Lung (tissue), 11 donors: ENCODE measurements at regions not wholly inside any gene's neighbourhood (a gene's known extent, or its start where the extent isn't known, plus 50 kb on each side); places are given as distances from the start of the nearest gene placed in this dataset.

Experiments
- ATAC-seq: fragments of 200-7000 bp; cut with Tn5 transposase; one replicate; pipeline ENCODE4 v1.9.1; 2020; ENCODE audit warnings: moderate number of reproducible peaks; ENCODE audit not compliant: insufficient read depth, low FRiP score
- DNase-seq, 3 donors: peaks; one replicate each; pipeline ENCODE4 v3.0.0-alpha.2; 2013 to 2017
- H3K27ac ChIP-seq, 2 donors: one replicate each; pipeline ENCODE4 v1.5.1; 2013; ENCODE audit warnings: mild to moderate bottlenecking in 2 of 2, moderate library complexity in 2 of 2, control low read depth in 1 of 2, inconsistent platforms in 1 of 2, low read depth in 1 of 2, low read length in 1 of 2
- H3K27me3 ChIP-seq, 3 donors: one replicate each; pipeline ENCODE4 v1.5.1; 2013; ENCODE audit warnings: low read length in 2 of 3; ENCODE audit not compliant: control insufficient read depth in 3 of 3, insufficient read depth in 3 of 3
- H3K36me3 ChIP-seq, 4 donors: one replicate each; pipeline ENCODE4 v1.5.1; 2013; ENCODE audit warnings: low read length in 4 of 4, mild to moderate bottlenecking in 1 of 4, moderate library complexity in 1 of 4; ENCODE audit not compliant: control insufficient read depth in 4 of 4, insufficient read depth in 4 of 4
- H3K4me1 ChIP-seq, 5 donors: one replicate each; pipeline ENCODE4 v1.5.1; 2013; ENCODE audit warnings: low read length in 5 of 5, mild to moderate bottlenecking in 2 of 5, moderate library complexity in 1 of 5; ENCODE audit not compliant: control insufficient read depth in 5 of 5, insufficient read depth in 5 of 5
- H3K4me3 ChIP-seq: one replicate; pipeline ENCODE4 v1.5.1; 2013; ENCODE audit warnings: mild to moderate bottlenecking, control low read depth, moderate library complexity
- H3K9ac ChIP-seq, 2 donors: one replicate each; pipeline ENCODE4 v1.5.1; 2013; ENCODE audit warnings: low read length in 2 of 2, control low read depth in 1 of 2; ENCODE audit not compliant: insufficient read depth in 1 of 2
- H3K9me3 ChIP-seq, 4 donors: one replicate each; pipeline ENCODE4 v1.5.1; 2013; ENCODE audit warnings: low read length in 3 of 4, mild to moderate bottlenecking in 1 of 4, moderate library complexity in 1 of 4; ENCODE audit not compliant: control insufficient read depth in 4 of 4, insufficient read depth in 3 of 4
- CTCF ChIP-seq: IDR thresholded peaks from 2 replicates; pipeline ENCODE4 v1.5.1; 2012; ENCODE audit warnings: mild to moderate bottlenecking; ENCODE audit errors: control extremely low read depth, extremely low read depth
- WGBS, 2 donors: extraction: QIAGEN DNeasy Blood & Tissue Kit; methylation state at CpG; one replicate each; pipeline ENCODE4 v1.1.7; 2013; 5-methylcytosine and 5-hydroxymethylcytosine counted together
- donor health status: control.
- donor health status: control.
- donor health status: Bipolar disorder and iron deficiency.
- donor health status: healthy.
- donor health status: DM: yes; HTN: yes; CAD: no.

- no peak overlapping the region for H3K9ac ChIP-seq
- no peak overlapping the region for H3K27ac ChIP-seq
- DNase-seq (no peak), ATAC-seq (no peak)
- H3K36me3 ChIP-seq: no peaks in the 10 kb centered on the region
- TF ChIP-seq CTCF: no peak
- peaks cover 0 to 5% (median 0%) of the 10 kb centered on the region in 3 donors for H3K27me3 ChIP-seq
- no peak overlapping the region for H3K4me3 ChIP-seq
- no peaks in the 10 kb centered on the region for H3K4me1 ChIP-seq
- peaks cover 0 to 11% (median 0%) of the 10 kb centered on the region in 4 donors for H3K9me3 ChIP-seq
- WGBS, 2 donors: 83 to 84% methylated on average over 21 of the region's 21 CpGs
These were observed 67.4 kb upstream of the B3GAT1 start for GRCh38 chr11:134479206-134480135.

GRCh38 chr11:134478611-134479010 lies 66.6 kb upstream of the B3GAT1 start:
- DNase-seq: no peak
- H3K4me1 ChIP-seq: no peaks in the 10 kb centered on the region

GRCh38 chr11:134478176-134478575 lies 66.1 kb upstream of the B3GAT1 start:
- Histone ChIP-seq H3K36me3 (no peaks in the 10 kb centered on the region), H3K4me3 (no peak overlapping the region), H3K4me1 (no peaks in the 10 kb centered on the region), H3K9me3 (peaks cover 0 to 15% (median 0%) of the 10 kb centered on the region in 4 donors), H3K9ac (no peak overlapping the region), H3K27ac (no peak overlapping the region), H3K27me3 (peaks cover 0 to 5% (median 0%) of the 10 kb centered on the region in 3 donors)
- WGBS, 2 donors: 80 to 91% methylated on average over 7 of the region's 7 CpGs
- ATAC-seq (no peak), DNase-seq (no peak)
- TF ChIP-seq CTCF: no peak

More at GRCh38 chr11:134478611-134479010, 66.6 kb upstream of the B3GAT1 start:
- no peak overlapping the region for H3K9ac ChIP-seq
- peaks cover 0 to 15% (median 0%) of the 10 kb centered on the region in 4 donors for H3K9me3 ChIP-seq
- no peak overlapping the region for H3K27ac ChIP-seq
- no peaks in the 10 kb centered on the region for H3K36me3 ChIP-seq
- H3K4me3 ChIP-seq: no peak overlapping the region
- H3K27me3 ChIP-seq: peaks cover 0 to 5% (median 0%) of the 10 kb centered on the region in 3 donors
- ATAC-seq: no peak
- WGBS, 2 donors: 24 to 48% methylated on average over 2 of the region's 2 CpGs
- no peak for TF ChIP-seq CTCF
